ENCODE measurements at regions not wholly inside any gene's neighbourhood (a gene's known extent, or its start where the extent isn't known, plus 50 kb on each side); places are given as distances from the start of the nearest gene placed in this dataset.

- TF ChIP-seq ARNTL (CRISPR knock-in tag; IDR thresholded peaks at IDR 0.05; ENCODE audit: borderline replicate concordance, low read depth) = no peak
- TF ChIP-seq ZNF565 (CRISPR knock-in tag; conservative IDR thresholded peaks at IDR 0.05; ENCODE audit: low read depth) = no peak
- TF ChIP-seq BACH2 (CRISPR knock-in tag; IDR thresholded peaks at IDR 0.05; ENCODE audit: borderline replicate concordance) = no peak
- peak; percentile 84 for ATAC-seq
Measured at GRCh38 chr7:84294847-84295455, 100.4 kb upstream of the SEMA3A start.

- no peak for TF ChIP-seq POU6F1 (CRISPR knock-in tag; IDR thresholded peaks at IDR 0.05; ENCODE audit: borderline replicate concordance, low read depth)
- TF ChIP-seq ISL1 (CRISPR knock-in tag; IDR thresholded peaks at IDR 0.05) = peak; percentile 97
- no peak for ATAC-seq
Measured at GRCh38 chr7:84294391-84294790, 99.8 kb upstream of the SEMA3A start.

- no peak for TF ChIP-seq OSR1 (CRISPR knock-in tag; IDR thresholded peaks at IDR 0.05)
- TF ChIP-seq ARNTL (CRISPR knock-in tag; IDR thresholded peaks at IDR 0.05; ENCODE audit: borderline replicate concordance, low read depth) = no peak
- TF ChIP-seq ZNF565 (CRISPR knock-in tag; conservative IDR thresholded peaks at IDR 0.05; ENCODE audit: low read depth) = no peak
- TF ChIP-seq, protein P1, sequence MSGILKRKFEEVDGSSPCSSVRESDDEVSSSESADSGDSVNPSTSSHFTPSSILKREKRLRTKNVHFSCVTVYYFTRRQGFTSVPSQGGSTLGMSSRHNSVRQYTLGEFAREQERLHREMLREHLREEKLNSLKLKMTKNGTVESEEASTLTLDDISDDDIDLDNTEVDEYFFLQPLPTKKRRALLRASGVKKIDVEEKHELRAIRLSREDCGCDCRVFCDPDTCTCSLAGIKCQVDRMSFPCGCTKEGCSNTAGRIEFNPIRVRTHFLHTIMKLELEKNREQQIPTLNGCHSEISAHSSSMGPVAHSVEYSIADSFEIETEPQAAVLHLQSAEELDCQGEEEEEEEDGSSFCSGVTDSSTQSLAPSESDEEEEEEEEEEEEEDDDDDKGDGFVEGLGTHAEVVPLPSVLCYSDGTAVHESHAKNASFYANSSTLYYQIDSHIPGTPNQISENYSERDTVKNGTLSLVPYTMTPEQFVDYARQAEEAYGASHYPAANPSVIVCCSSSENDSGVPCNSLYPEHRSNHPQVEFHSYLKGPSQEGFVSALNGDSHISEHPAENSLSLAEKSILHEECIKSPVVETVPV (CRISPR knock-in tag; IDR thresholded peaks at IDR 0.05) = no peak
- TF ChIP-seq ZFP3 (CRISPR knock-in tag; IDR thresholded peaks at IDR 0.05) = no peak
- TF ChIP-seq SNAI2 (CRISPR knock-in tag; IDR thresholded peaks at IDR 0.05) = no peak
- TF ChIP-seq BACH2 (CRISPR knock-in tag; IDR thresholded peaks at IDR 0.05; ENCODE audit: borderline replicate concordance) = no peak
- TF ChIP-seq ESRRG (CRISPR knock-in tag; IDR thresholded peaks at IDR 0.05) = no peak
- no peak for TF ChIP-seq GLIS3 (CRISPR knock-in tag; IDR thresholded peaks at IDR 0.05)
- no peak for TF ChIP-seq TSHZ2 (CRISPR knock-in tag; IDR thresholded peaks at IDR 0.05)
- TF ChIP-seq PPARA (CRISPR knock-in tag; IDR thresholded peaks at IDR 0.05; ENCODE audit: borderline replicate concordance) = no peak
- TF ChIP-seq ISL1 (CRISPR knock-in tag; IDR thresholded peaks at IDR 0.05) = no peak
- TF ChIP-seq ZNF70 (CRISPR knock-in tag; IDR thresholded peaks at IDR 0.05) = no peak
- TF ChIP-seq CREB5 (CRISPR knock-in tag; IDR thresholded peaks at IDR 0.05; ENCODE audit: low read depth) = no peak
- no peak for TF ChIP-seq ZFP30 (CRISPR knock-in tag; IDR thresholded peaks at IDR 0.05)
- ATAC-seq = no peak
Measured at GRCh38 chr7:84291756-84292155, 97.2 kb upstream of the SEMA3A start.

DNA sequence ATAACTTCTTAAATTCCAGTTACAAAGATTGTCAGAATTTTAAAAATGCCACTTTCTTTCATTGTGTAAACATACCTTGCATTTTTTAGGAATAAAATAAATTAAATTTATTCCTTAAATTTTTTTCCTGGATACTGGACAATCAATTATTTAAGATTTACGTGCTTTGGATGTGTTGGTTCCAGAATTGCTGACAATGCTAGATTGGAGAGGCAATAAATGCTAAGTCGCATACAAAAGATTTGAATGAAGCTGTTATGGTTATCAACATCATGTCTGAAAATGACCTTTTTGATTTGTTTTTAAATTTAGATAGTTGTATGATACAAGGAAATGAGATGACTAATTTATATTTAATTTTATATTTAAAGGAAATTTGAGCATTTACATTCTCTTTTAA, 89.2 kb upstream of the SEMA3A start:
- ATAC-seq = no peak
- TF ChIP-seq BACH2 (CRISPR knock-in tag; IDR thresholded peaks at IDR 0.05; ENCODE audit: borderline replicate concordance) (no peak), ISL1 (CRISPR knock-in tag; IDR thresholded peaks at IDR 0.05) (peak; percentile 41; the same call in 1 of the 2 replicates)
- TF ChIP-seq, protein P2, sequence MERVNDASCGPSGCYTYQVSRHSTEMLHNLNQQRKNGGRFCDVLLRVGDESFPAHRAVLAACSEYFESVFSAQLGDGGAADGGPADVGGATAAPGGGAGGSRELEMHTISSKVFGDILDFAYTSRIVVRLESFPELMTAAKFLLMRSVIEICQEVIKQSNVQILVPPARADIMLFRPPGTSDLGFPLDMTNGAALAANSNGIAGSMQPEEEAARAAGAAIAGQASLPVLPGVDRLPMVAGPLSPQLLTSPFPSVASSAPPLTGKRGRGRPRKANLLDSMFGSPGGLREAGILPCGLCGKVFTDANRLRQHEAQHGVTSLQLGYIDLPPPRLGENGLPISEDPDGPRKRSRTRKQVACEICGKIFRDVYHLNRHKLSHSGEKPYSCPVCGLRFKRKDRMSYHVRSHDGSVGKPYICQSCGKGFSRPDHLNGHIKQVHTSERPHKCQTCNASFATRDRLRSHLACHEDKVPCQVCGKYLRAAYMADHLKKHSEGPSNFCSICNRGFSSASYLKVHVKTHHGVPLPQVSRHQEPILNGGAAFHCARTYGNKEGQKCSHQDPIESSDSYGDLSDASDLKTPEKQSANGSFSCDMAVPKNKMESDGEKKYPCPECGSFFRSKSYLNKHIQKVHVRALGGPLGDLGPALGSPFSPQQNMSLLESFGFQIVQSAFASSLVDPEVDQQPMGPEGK (CRISPR knock-in tag; IDR thresholded peaks at IDR 0.05; ENCODE audit: borderline replicate concordance) = no peak
